ENCODE measurements at regions not wholly inside any gene's neighbourhood (a gene's known extent, or its start where the extent isn't known, plus 50 kb on each side); places are given as distances from the start of the nearest gene placed in this dataset.
"Not testable (repeated sequence)": the region's sequence is repeated elsewhere in the genome, so short reads cannot be mapped to it uniquely, and the experiment has no call there.

GRCh38 chr6:3672339-3672738 is 79.2 kb downstream of the PXDC1 start:
- not testable (repeated sequence) for H3K4me3 Mint-ChIP-seq

DNA sequence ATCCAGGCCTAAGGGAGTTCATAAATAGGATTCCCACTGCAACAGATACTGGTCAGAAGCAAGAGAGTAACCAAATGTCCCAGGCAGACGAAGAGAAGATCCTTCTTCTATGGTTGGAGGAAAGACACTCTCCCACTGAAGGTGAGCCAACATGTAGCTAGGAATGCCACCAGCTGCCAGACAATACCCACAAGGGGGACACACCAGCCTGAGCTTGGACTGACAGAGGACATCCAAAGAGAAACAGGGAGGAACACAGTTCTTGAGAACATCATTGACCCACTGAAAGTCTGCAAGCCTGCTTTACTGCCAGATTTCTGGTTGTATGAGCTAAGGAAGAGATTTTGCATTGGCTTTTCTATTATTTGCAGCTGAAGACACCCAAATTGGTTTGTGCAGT is 80.1 kb downstream of the PXDC1 start:
- Mint-ChIP-seq H3K9me3 (peaks cover 5 to 21% of the 10 kb centered on the region in 2 donors), H3K4me1 (no peaks in the 10 kb centered on the region), H3K27me3 (peaks cover 8 to 24% of the 10 kb centered on the region in 2 donors), H3K27ac (no peak overlapping the region), H3K4me3 (no peak overlapping the region), H3K36me3 (peaks cover 0 to 3% of the 10 kb centered on the region in 2 donors)
- no peak for DNase-seq
- no peak for ATAC-seq (replicated peaks)

More at GRCh38 chr6:3672339-3672738, 79.2 kb downstream of the PXDC1 start:
- Mint-ChIP-seq H3K9me3 (peaks cover 5 to 22% of the 10 kb centered on the region in 2 donors), H3K27me3 (peaks cover 13 to 33% of the 10 kb centered on the region in 2 donors)
- DNase-seq; ATAC-seq (replicated peaks); H3K27ac Mint-ChIP-seq; H3K36me3 Mint-ChIP-seq; H3K4me1 Mint-ChIP-seq: not testable (repeated sequence)

DNA sequence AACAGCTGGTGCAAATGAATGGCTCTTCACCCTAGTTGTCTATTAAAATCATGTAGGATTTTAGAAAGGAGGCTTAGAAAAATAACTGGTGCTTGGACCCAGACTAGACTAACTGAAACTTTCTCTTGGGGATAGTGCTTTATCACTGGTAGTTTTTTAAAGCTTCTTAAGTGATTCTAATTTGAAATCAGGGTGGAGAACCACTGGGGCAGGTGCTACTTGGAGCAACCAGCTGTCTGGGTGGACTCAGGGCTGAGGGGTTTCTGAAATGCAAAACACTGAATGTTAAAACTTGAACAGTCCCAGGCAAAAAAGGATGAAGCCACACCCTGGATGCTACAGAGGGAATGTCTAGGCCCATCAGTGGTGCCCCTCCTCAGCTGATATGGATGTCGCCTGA is 81.2 kb downstream of the PXDC1 start:
- DNase-seq (no peak), ATAC-seq (replicated peaks) (no peak)
- no peaks in the 10 kb centered on the region for H3K4me1 Mint-ChIP-seq
- peaks cover 0 to 3% of the 10 kb centered on the region in 2 donors for H3K36me3 Mint-ChIP-seq
- peaks cover 9 to 16% of the 10 kb centered on the region in 2 donors for H3K27me3 Mint-ChIP-seq
- H3K27ac Mint-ChIP-seq = no peak overlapping the region
- H3K4me3 Mint-ChIP-seq = no peak overlapping the region
- peaks cover 5 to 18% of the 10 kb centered on the region in 2 donors for H3K9me3 Mint-ChIP-seq

DNA sequence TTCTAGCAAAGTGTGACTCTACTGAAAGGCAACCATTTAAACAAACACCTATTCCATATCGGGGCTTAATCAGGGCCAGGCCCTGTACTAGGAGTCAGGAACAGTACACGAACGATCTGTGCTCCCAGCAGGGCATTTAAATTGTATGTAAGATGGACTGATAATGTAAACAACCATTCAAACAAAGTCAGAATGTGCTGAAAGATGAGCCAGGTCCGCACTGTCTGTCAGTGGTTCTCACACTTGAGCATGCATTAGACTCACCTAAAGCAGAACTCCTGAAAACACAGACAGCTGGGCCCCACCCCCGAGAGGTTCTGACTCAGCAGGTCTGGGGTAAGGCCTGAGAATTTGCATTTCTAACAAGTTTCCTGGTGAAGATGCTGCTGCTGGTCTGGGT is 81.6 kb downstream of the PXDC1 start:
- DNase-seq (no peak), ATAC-seq (replicated peaks) (no peak)
- Mint-ChIP-seq H3K9me3 (peaks cover 5 to 13% of the 10 kb centered on the region in 2 donors), H3K4me1 (no peaks in the 10 kb centered on the region), H3K36me3 (peaks cover 0 to 3% of the 10 kb centered on the region in 2 donors), H3K27ac (no peak overlapping the region), H3K27me3 (peaks cover 8 to 15% of the 10 kb centered on the region in 2 donors), H3K4me3 (no peak overlapping the region)

- Mint-ChIP-seq H3K27me3 (peaks cover 12 to 23% of the 10 kb centered on the region in 2 donors), H3K4me3 (no peak overlapping the region), H3K36me3 (no peaks in the 10 kb centered on the region), H3K27ac (no peak overlapping the region), H3K4me1 (no peaks in the 10 kb centered on the region), H3K9me3 (peaks cover 5% of the 10 kb centered on the region in 2 donors)
- DNase-seq (no peak), ATAC-seq (replicated peaks) (no peak)
Observed at GRCh38 chr6:3665608-3666007, 85.9 kb downstream of the PXDC1 start.

DNA sequence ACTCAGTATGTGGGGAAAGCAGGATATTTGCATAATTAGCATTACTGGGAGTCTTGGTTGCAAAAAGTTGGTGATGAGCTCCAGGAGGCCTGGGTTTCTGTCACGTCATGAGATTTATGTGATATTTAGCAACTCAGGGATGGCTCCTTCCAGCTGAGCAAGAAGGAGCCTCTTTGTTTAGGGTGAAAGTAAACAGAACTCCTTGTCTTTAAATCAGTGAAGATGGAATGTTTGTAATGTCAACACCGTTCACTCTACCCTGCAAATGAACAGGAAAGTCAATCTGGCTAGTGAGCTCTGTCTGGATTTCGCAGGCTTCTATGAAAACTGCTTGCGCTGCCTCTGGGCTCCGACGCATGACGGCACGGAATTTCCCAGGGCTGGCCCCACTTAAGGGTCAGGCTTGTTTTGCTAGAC is 86.9 kb downstream of the PXDC1 start:
- no peak for ATAC-seq (replicated peaks)
- no peak overlapping the region for H3K4me3 Mint-ChIP-seq
- no peak overlapping the region for H3K27ac Mint-ChIP-seq
- H3K9me3 Mint-ChIP-seq = peaks cover 4 to 5% of the 10 kb centered on the region in 2 donors
- H3K27me3 Mint-ChIP-seq = peaks cover 12 to 27% of the 10 kb centered on the region in 2 donors
- DNase-seq = no peak
- no peaks in the 10 kb centered on the region for H3K36me3 Mint-ChIP-seq
- no peaks in the 10 kb centered on the region for H3K4me1 Mint-ChIP-seq

DNA sequence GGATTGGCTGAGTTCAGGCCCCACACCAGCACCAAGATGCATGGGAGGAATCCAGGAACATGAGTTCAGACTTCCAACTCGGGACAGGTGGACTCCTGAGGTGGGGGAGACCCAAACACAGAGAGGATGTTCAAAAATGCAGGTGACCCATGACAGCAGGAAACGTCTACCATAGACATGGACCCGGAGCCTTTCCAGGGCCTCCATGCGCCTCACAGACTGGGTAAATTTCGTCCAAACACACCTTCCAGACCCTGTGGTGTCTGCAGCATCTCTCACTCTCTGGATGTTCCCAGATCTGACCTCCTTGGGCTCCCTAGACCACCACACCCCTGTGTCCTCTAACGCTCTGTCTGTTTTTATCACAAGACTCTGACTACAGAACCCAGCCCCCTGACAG is 87.7 kb downstream of the PXDC1 start:
- Mint-ChIP-seq H3K4me3 (no peak overlapping the region), H3K9me3 (no peaks in the 10 kb centered on the region), H3K27ac (no peak overlapping the region), H3K27me3 (peaks cover 12 to 30% of the 10 kb centered on the region in 2 donors), H3K36me3 (no peaks in the 10 kb centered on the region), H3K4me1 (no peaks in the 10 kb centered on the region)
- DNase-seq (no peak), ATAC-seq (replicated peaks) (no peak)

- Mint-ChIP-seq H3K9me3 (peaks cover 0 to under 1% of the 10 kb centered on the region in 2 donors), H3K4me1 (no peaks in the 10 kb centered on the region)
- ATAC-seq (replicated peaks) = no peak
Observed at GRCh38 chr6:3663081-3663480, 88.4 kb downstream of the PXDC1 start.

GRCh38 chr6:3661390-3661789 is 90.1 kb downstream of the PXDC1 start:
- Mint-ChIP-seq H3K36me3 (no peaks in the 10 kb centered on the region), H3K27me3 (peaks cover 20 to 31% of the 10 kb centered on the region in 2 donors), H3K27ac (no peak overlapping the region), H3K9me3 (peaks cover 0 to 3% of the 10 kb centered on the region in 2 donors), H3K4me1 (no peaks in the 10 kb centered on the region), H3K4me3 (no peak overlapping the region)
- no peak for ATAC-seq (replicated peaks)
- DNase-seq = no peak

More at GRCh38 chr6:3663081-3663480, 88.4 kb downstream of the PXDC1 start:
- no peaks in the 10 kb centered on the region for H3K36me3 Mint-ChIP-seq
- H3K4me3 Mint-ChIP-seq = no peak overlapping the region
- peaks cover 16 to 30% of the 10 kb centered on the region in 2 donors for H3K27me3 Mint-ChIP-seq
- DNase-seq = no peak
- H3K27ac Mint-ChIP-seq = no peak overlapping the region

DNA sequence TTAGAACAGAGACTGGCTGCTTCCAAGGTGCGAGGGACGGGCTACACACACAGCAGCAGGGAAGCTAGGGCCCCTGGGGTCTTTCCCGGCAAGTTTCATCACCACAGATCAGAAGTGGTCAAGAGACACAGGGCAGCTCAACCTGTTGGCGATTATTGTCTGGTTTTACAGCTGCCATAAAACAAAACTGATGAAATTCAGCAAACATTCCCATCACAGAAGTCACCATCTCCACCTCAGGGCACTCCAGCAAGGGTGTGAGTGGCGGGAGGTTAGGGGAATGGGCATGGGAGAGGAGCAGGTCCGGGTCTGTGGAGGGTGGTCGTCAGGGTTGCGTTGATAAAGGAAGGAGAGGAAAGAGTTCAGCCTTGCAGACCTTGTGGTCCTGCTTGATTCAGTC is 91.0 kb downstream of the PXDC1 start:
- Mint-ChIP-seq H3K27me3 (peaks cover 20 to 31% of the 10 kb centered on the region in 2 donors), H3K36me3 (no peaks in the 10 kb centered on the region), H3K4me3 (no peak overlapping the region), H3K9me3 (peaks cover 0 to 3% of the 10 kb centered on the region in 2 donors), H3K27ac (no peak overlapping the region), H3K4me1 (no peaks in the 10 kb centered on the region)
- ATAC-seq (replicated peaks) (no peak), DNase-seq (no peak)

- H3K4me1 Mint-ChIP-seq = no peaks in the 10 kb centered on the region
- H3K27me3 Mint-ChIP-seq = peaks cover 15 to 27% of the 10 kb centered on the region in 2 donors
- ATAC-seq (replicated peaks) (no peak), DNase-seq (no peak)
- H3K36me3 Mint-ChIP-seq = no peaks in the 10 kb centered on the region
- H3K27ac Mint-ChIP-seq = no peak overlapping the region
- peaks cover 0 to 3% of the 10 kb centered on the region in 2 donors for H3K9me3 Mint-ChIP-seq
- H3K4me3 Mint-ChIP-seq = no peak overlapping the region
Observed at GRCh38 chr6:3659748-3660147, 91.8 kb downstream of the PXDC1 start.

DNA sequence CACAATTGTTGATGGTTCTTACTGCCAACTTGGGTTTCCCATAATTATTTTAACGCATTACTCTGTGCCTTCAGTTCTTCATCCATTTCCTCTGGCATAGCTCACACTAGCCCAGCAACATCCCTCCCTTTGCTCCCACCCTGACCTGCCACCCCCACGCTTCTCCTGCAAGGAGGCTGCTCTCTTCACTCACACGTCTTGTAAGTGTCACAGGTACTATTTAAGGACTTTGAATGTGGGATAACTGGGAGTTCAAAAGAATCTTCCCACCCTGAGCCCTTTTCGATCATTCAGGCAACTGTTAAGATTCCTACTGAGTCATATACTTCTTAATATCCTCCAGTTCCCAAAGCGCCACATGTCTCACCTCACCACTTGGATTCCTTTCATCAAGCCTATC is 95.4 kb downstream of the PXDC1 start:
- ATAC-seq (replicated peaks) = no peak
- H3K9me3 Mint-ChIP-seq = peaks cover 0 to 3% of the 10 kb centered on the region in 2 donors

GRCh38 chr6:3654898-3655297 is 96.6 kb downstream of the PXDC1 start:
- H3K4me1 Mint-ChIP-seq = no peaks in the 10 kb centered on the region
- no peak overlapping the region for H3K27ac Mint-ChIP-seq
- no peak for ATAC-seq (replicated peaks)
- peaks cover 0 to 3% of the 10 kb centered on the region in 2 donors for H3K9me3 Mint-ChIP-seq
- H3K36me3 Mint-ChIP-seq = no peaks in the 10 kb centered on the region
- DNase-seq = no peak
- peaks cover 9 to 20% of the 10 kb centered on the region in 2 donors for H3K27me3 Mint-ChIP-seq
- H3K4me3 Mint-ChIP-seq = no peak overlapping the region

More for the DNA sequence above, 95.4 kb downstream of the PXDC1 start:
- Mint-ChIP-seq H3K27me3 (peaks cover 9 to 19% of the 10 kb centered on the region in 2 donors), H3K27ac (no peak overlapping the region), H3K4me3 (no peak overlapping the region), H3K4me1 (no peaks in the 10 kb centered on the region), H3K36me3 (no peaks in the 10 kb centered on the region)
- DNase-seq = no peak

GRCh38 chr6:3654436-3654835 is 97.1 kb downstream of the PXDC1 start:
- no peak for ATAC-seq (replicated peaks)
- Mint-ChIP-seq H3K9me3 (peaks cover 0 to 3% of the 10 kb centered on the region in 2 donors), H3K27ac (no peak overlapping the region), H3K4me3 (no peak overlapping the region), H3K4me1 (no peaks in the 10 kb centered on the region), H3K27me3 (peaks cover 9 to 17% of the 10 kb centered on the region in 2 donors), H3K36me3 (no peaks in the 10 kb centered on the region)
- no peak for DNase-seq

GRCh38 chr6:3653528-3654070 is 97.9 kb downstream of the PXDC1 start:
- no peak for DNase-seq
- H3K4me3 Mint-ChIP-seq = no peak overlapping the region
- H3K27ac Mint-ChIP-seq = no peak overlapping the region
- no peak for ATAC-seq (replicated peaks)
- H3K9me3 Mint-ChIP-seq = peaks cover 0 to 3% of the 10 kb centered on the region in 2 donors
- H3K4me1 Mint-ChIP-seq = no peaks in the 10 kb centered on the region
- peaks cover 9 to 16% of the 10 kb centered on the region in 2 donors for H3K27me3 Mint-ChIP-seq
- no peaks in the 10 kb centered on the region for H3K36me3 Mint-ChIP-seq

Measured in stimulated activated naive B cell treated with anti-CD40 and anti-IgM and Interleukin-4, amounts not matched to agents 10 μg/mL and 1 μg/mL and 100 μg/mL, for 72 hours (primary cell).